CD4-positive, CD25-positive, alpha-beta regulatory T cell (primary cell): ENCODE measurements at regions not wholly inside any gene's neighbourhood (a gene's known extent, or its start where the extent isn't known, plus 50 kb on each side); places are given as distances from the start of the nearest gene placed in this dataset.

Experiments used
- ATAC-seq, 2 donors: fragments of 150-1000 bp; cut with Tn5 transposase; one replicate each; pipeline ENCODE4 v1.10.0; 2021; ENCODE audit warnings: low read depth in 2 of 2, moderate number of reproducible peaks in 2 of 2, moderate library complexity in 1 of 2
- DNase-seq, 3 donors: peaks; one replicate each; pipeline versions ENCODE4 v3.0.0 to v3.0.0-alpha.2; 2012 to 2022; ENCODE audit warnings: mixed read lengths in 1 of 3
- H3K27ac ChIP-seq: one replicate; pipeline ENCODE4 v1.7.0; 2013; ENCODE audit warnings: mild to moderate bottlenecking, low read length; ENCODE audit not compliant: insufficient read depth, poor library complexity, severe bottlenecking
- H3K27me3 ChIP-seq: one replicate; pipeline ENCODE4 v1.7.0; 2013; ENCODE audit warnings: low read length; ENCODE audit not compliant: control insufficient read depth, insufficient read depth
- H3K36me3 ChIP-seq: one replicate; pipeline ENCODE4 v1.7.0; 2013; ENCODE audit warnings: mild to moderate bottlenecking, low read length, moderate library complexity; ENCODE audit not compliant: control insufficient read depth, insufficient read depth
- H3K4me1 ChIP-seq: 2 replicates; pipeline ENCODE4 v1.7.0; 2013; ENCODE audit warnings: mild to moderate bottlenecking, low read length; ENCODE audit not compliant: insufficient read depth, control insufficient read depth, poor library complexity, severe bottlenecking
- H3K4me3 ChIP-seq: one replicate; pipeline ENCODE4 v1.7.0; 2013; ENCODE audit warnings: low read depth, mild to moderate bottlenecking, low read length, moderate library complexity
- H3K9me3 ChIP-seq, 2 experiments: 1 replicate in 1 of 2; 2 replicates in 1 of 2; pipeline ENCODE4 v1.7.0; 2013; ENCODE audit warnings: low read length in 2 of 2, mild to moderate bottlenecking in 1 of 2, moderate library complexity in 1 of 2; ENCODE audit not compliant: control insufficient read depth in 2 of 2
- H3K27ac Mint-ChIP-seq, 3 donors: one replicate each; pipeline ENCODE4 v1.8.0; 2020 to 2022; ENCODE audit warnings: mild to moderate bottlenecking in 3 of 3, mixed read lengths in 3 of 3, moderate library complexity in 2 of 3
- H3K27me3 Mint-ChIP-seq: one replicate; pipeline ENCODE4 v1.8.0; 2022; ENCODE audit warnings: mild to moderate bottlenecking, mixed read lengths
- H3K36me3 Mint-ChIP-seq: one replicate; pipeline ENCODE4 v1.8.0; 2020; ENCODE audit warnings: mixed read lengths
- H3K4me1 Mint-ChIP-seq, 4 donors: one replicate each; pipeline ENCODE4 v1.8.0; 2020 to 2022; ENCODE audit warnings: mixed read lengths in 4 of 4, mild to moderate bottlenecking in 1 of 4
- H3K4me3 Mint-ChIP-seq, 4 donors: one replicate each; pipeline ENCODE4 v1.8.0; 2020 to 2022; ENCODE audit warnings: mild to moderate bottlenecking in 4 of 4, mixed read lengths in 4 of 4, moderate library complexity in 3 of 4
- H3K9me3 Mint-ChIP-seq, 7 donors: one replicate each; pipeline ENCODE4 v1.8.0; 2020 to 2022; ENCODE audit warnings: mixed read lengths in 7 of 7, mild to moderate bottlenecking in 3 of 7, moderate library complexity in 2 of 7

GRCh38 chr12:98334768-98335167 is 180.6 kb upstream of the TMPO start:
- no peaks in the 10 kb centered on the region for H3K36me3 ChIP-seq
- H3K9me3 ChIP-seq: no peaks in the 10 kb centered on the region
- Mint-ChIP-seq H3K36me3 (no peaks in the 10 kb centered on the region), H3K27me3 (peaks cover 10% of the 10 kb centered on the region), H3K4me3 (no peak overlapping the region), H3K9me3 (peaks cover 0 to 3% (median 0%) of the 10 kb centered on the region in 7 donors), H3K4me1 (no peaks in the 10 kb centered on the region), H3K27ac (no peak overlapping the region)
- peaks cover 6% of the 10 kb centered on the region for H3K27me3 ChIP-seq
- no peak overlapping the region for H3K27ac ChIP-seq
- DNase-seq (no peak), ATAC-seq (no peak)
- H3K4me1 ChIP-seq: no peaks in the 10 kb centered on the region
- H3K4me3 ChIP-seq: no peak overlapping the region

GRCh38 chr12:98341026-98341425 is 174.4 kb upstream of the TMPO start:
- Mint-ChIP-seq H3K27ac (no peak overlapping the region), H3K36me3 (no peaks in the 10 kb centered on the region), H3K27me3 (peaks cover 10% of the 10 kb centered on the region), H3K4me1 (no peaks in the 10 kb centered on the region), H3K9me3 (peaks cover 0 to 4% (median 0%) of the 10 kb centered on the region in 7 donors), H3K4me3 (no peak overlapping the region)
- Histone ChIP-seq H3K36me3 (no peaks in the 10 kb centered on the region), H3K9me3 (no peaks in the 10 kb centered on the region), H3K4me1 (no peaks in the 10 kb centered on the region), H3K27ac (no peak overlapping the region), H3K4me3 (no peak overlapping the region), H3K27me3 (no peaks in the 10 kb centered on the region)
- no peak for DNase-seq
- ATAC-seq: no peak

- DNase-seq: no peak
- Mint-ChIP-seq H3K27ac (no peak overlapping the region), H3K4me1 (no peaks in the 10 kb centered on the region), H3K36me3 (no peaks in the 10 kb centered on the region), H3K9me3 (peaks cover 0 to 4% (median 0%) of the 10 kb centered on the region in 7 donors), H3K4me3 (no peak overlapping the region), H3K27me3 (peaks cover 10% of the 10 kb centered on the region)
- H3K9me3 ChIP-seq: no peaks in the 10 kb centered on the region
- H3K4me3 ChIP-seq: no peak overlapping the region
- H3K27ac ChIP-seq: no peak overlapping the region
- no peaks in the 10 kb centered on the region for H3K36me3 ChIP-seq
- H3K27me3 ChIP-seq: no peaks in the 10 kb centered on the region
- no peaks in the 10 kb centered on the region for H3K4me1 ChIP-seq
- no peak for ATAC-seq
Observed at GRCh38 chr12:98341732-98342131, 173.7 kb upstream of the TMPO start.

- Mint-ChIP-seq H3K27me3 (peaks cover 5% of the 10 kb centered on the region), H3K9me3 (peaks cover 0 to 4% (median 0%) of the 10 kb centered on the region in 7 donors), H3K36me3 (no peaks in the 10 kb centered on the region), H3K27ac (no peak overlapping the region), H3K4me3 (no peak overlapping the region), H3K4me1 (no peaks in the 10 kb centered on the region)
- no peaks in the 10 kb centered on the region for H3K36me3 ChIP-seq
- H3K27ac ChIP-seq: no peak overlapping the region
- H3K4me1 ChIP-seq: no peaks in the 10 kb centered on the region
- no peaks in the 10 kb centered on the region for H3K27me3 ChIP-seq
- H3K9me3 ChIP-seq: no peaks in the 10 kb centered on the region
- no peak overlapping the region for H3K4me3 ChIP-seq
- DNase-seq: no peak
- no peak for ATAC-seq
Observed at GRCh38 chr12:98343002-98343567, 172.3 kb upstream of the TMPO start.

- no peak for ATAC-seq
Observed at GRCh38 chr12:98344046-98344930, 171.1 kb upstream of the TMPO start.

GRCh38 chr12:98345308-98345876 is 170.0 kb upstream of the TMPO start:
- ATAC-seq (no peak), DNase-seq (no peak)
- Mint-ChIP-seq H3K27ac (no peak overlapping the region), H3K4me1 (no peaks in the 10 kb centered on the region), H3K27me3 (no peaks in the 10 kb centered on the region), H3K36me3 (no peaks in the 10 kb centered on the region), H3K9me3 (peaks cover 0 to 4% (median 0%) of the 10 kb centered on the region in 7 donors), H3K4me3 (no peak overlapping the region)
- Histone ChIP-seq H3K36me3 (no peaks in the 10 kb centered on the region), H3K27ac (no peak overlapping the region), H3K27me3 (no peaks in the 10 kb centered on the region), H3K9me3 (no peaks in the 10 kb centered on the region), H3K4me3 (no peak overlapping the region), H3K4me1 (no peaks in the 10 kb centered on the region)

More at GRCh38 chr12:98344046-98344930, 171.1 kb upstream of the TMPO start:
- DNase-seq: no peak
- Histone ChIP-seq H3K4me3 (no peak overlapping the region), H3K9me3 (no peaks in the 10 kb centered on the region), H3K27me3 (no peaks in the 10 kb centered on the region), H3K4me1 (no peaks in the 10 kb centered on the region), H3K36me3 (no peaks in the 10 kb centered on the region), H3K27ac (no peak overlapping the region)
- no peak overlapping the region for H3K27ac Mint-ChIP-seq
- no peaks in the 10 kb centered on the region for H3K4me1 Mint-ChIP-seq
- no peaks in the 10 kb centered on the region for H3K27me3 Mint-ChIP-seq
- H3K4me3 Mint-ChIP-seq: no peak overlapping the region
- peaks cover 0 to 4% (median 0%) of the 10 kb centered on the region in 7 donors for H3K9me3 Mint-ChIP-seq
- H3K36me3 Mint-ChIP-seq: no peaks in the 10 kb centered on the region

- Mint-ChIP-seq H3K27ac (peak overlapping the region in 1 of 3 donors; percentile 1), H3K9me3 (no peaks in the 10 kb centered on the region), H3K4me3 (peak overlapping the region in 1 of 4 donors; percentile 52), H3K4me1 (no peaks in the 10 kb centered on the region), H3K27me3 (no peaks in the 10 kb centered on the region), H3K36me3 (no peaks in the 10 kb centered on the region)
- H3K4me1 ChIP-seq: no peaks in the 10 kb centered on the region
- no peak overlapping the region for H3K4me3 ChIP-seq
- no peaks in the 10 kb centered on the region for H3K27me3 ChIP-seq
- no peaks in the 10 kb centered on the region for H3K9me3 ChIP-seq
- H3K27ac ChIP-seq: no peak overlapping the region
- no peaks in the 10 kb centered on the region for H3K36me3 ChIP-seq
- DNase-seq (no peak), ATAC-seq (no peak)
Observed at GRCh38 chr12:98351089-98351488, 164.3 kb upstream of the TMPO start.
